Neural cell (in vitro differentiated cells): ENCODE measurements at regions not wholly inside any gene's neighbourhood (a gene's known extent, or its start where the extent isn't known, plus 50 kb on each side); places are given as distances from the start of the nearest gene placed in this dataset.

Source experiments
- H2AFZ ChIP-seq: fragments of 200-600, 300-800 bp; sonication (generic), shearing (Covaris generic); 2 replicates; pipeline ENCODE4 v1.6.0; 2014; ENCODE audit warnings: low read depth, mild to moderate bottlenecking, antibody characterized with exemption, low read length, moderate library complexity
- H3F3A ChIP-seq: fragments of 200-600 bp; shearing (Covaris generic); 2 replicates; pipeline ENCODE4 v1.6.1; 2016; ENCODE audit warnings: mild to moderate bottlenecking, moderate library complexity, mixed read lengths, antibody characterized with exemption, low read length; ENCODE audit not compliant: insufficient read depth, poor library complexity, severe bottlenecking
- H3K27ac ChIP-seq: fragments of 200-600, 300-800 bp; sonication (generic), shearing (Covaris generic); 2 replicates; pipeline ENCODE4 v1.5.1; 2014; ENCODE audit warnings: mild to moderate bottlenecking, low read length, moderate library complexity
- H3K27me3 ChIP-seq: fragments of 300-800, 200-600 bp; sonication (generic), shearing (Covaris generic); 2 replicates; pipeline ENCODE4 v1.6.0; 2014; ENCODE audit warnings: mild to moderate bottlenecking, low read depth, low read length, moderate library complexity; ENCODE audit not compliant: insufficient read depth
- H3K36me3 ChIP-seq: fragments of 300-800, 200-600 bp; sonication (generic), shearing (Covaris generic); 2 replicates; pipeline ENCODE4 v1.5.1; 2014; ENCODE audit warnings: mild to moderate bottlenecking, antibody characterized with exemption, low read length, moderate library complexity; ENCODE audit not compliant: insufficient read depth
- H3K4me2 ChIP-seq: fragments of 300-800, 200-600 bp; sonication (generic), shearing (Covaris generic); 2 replicates; pipeline ENCODE4 v1.6.0; 2014; ENCODE audit warnings: mild to moderate bottlenecking, low read length
- H3K4me3 ChIP-seq: fragments of 300-800, 200-600 bp; sonication (generic), shearing (Covaris generic); 2 replicates; pipeline ENCODE4 v1.5.1; 2014; ENCODE audit warnings: mild to moderate bottlenecking, low read length, moderate library complexity
- H3K79me2 ChIP-seq: fragments of 200-600 bp; shearing (Covaris generic); replicated peaks from 2 replicates; pipeline ENCODE4 v1.6.0; 2014; ENCODE audit warnings: mild to moderate bottlenecking, low read length, moderate library complexity; ENCODE audit not compliant: insufficient read depth
- H3K9ac ChIP-seq: fragments of 300-800, 200-600 bp; sonication (generic), shearing (Covaris generic); 2 replicates; pipeline ENCODE4 v1.6.1; 2016; ENCODE audit warnings: mild to moderate bottlenecking, low read length, mixed read lengths
- H3K9me2 ChIP-seq: fragments of 200-600 bp; shearing (Covaris generic); 2 replicates; pipeline ENCODE4 v1.6.1; 2016; ENCODE audit warnings: mild to moderate bottlenecking, low read length, mixed read lengths; ENCODE audit not compliant: insufficient read depth
- H3K9me3 ChIP-seq: fragments of 200-600, 300-800 bp; sonication (generic), shearing (Covaris generic); 2 replicates; pipeline ENCODE4 v1.6.1; 2016; ENCODE audit warnings: mild to moderate bottlenecking, mixed run types, low read length, moderate library complexity, mixed read lengths
- H4K20me1 ChIP-seq: fragments of 200-600 bp; shearing (Covaris generic); 2 replicates; pipeline ENCODE4 v1.6.1; 2016; ENCODE audit warnings: mild to moderate bottlenecking, mixed run types; ENCODE audit not compliant: insufficient read depth
- EP300 ChIP-seq: fragments of 450-650 bp; conservative IDR thresholded peaks from 2 replicates; pipeline ENCODE4 v1.6.1; 2014; ENCODE audit warnings: antibody characterized with exemption, mild to moderate bottlenecking, moderate library complexity; ENCODE audit not compliant: poor library complexity, severe bottlenecking
- EZH2 ChIP-seq: fragments of 200-600, 300-800 bp; shearing (Covaris generic), sonication (generic); IDR thresholded peaks from 2 replicates; pipeline ENCODE4 v1.6.1; 2014; ENCODE audit warnings: antibody characterized with exemption, low read length, borderline replicate concordance, mild to moderate bottlenecking; ENCODE audit not compliant: insufficient read depth, poor library complexity, severe bottlenecking
- MXI1 ChIP-seq: fragments of 450-650 bp; conservative IDR thresholded peaks from 2 replicates; pipeline ENCODE4 v1.6.1; 2014; ENCODE audit warnings: antibody characterized with exemption, mild to moderate bottlenecking; ENCODE audit not compliant: poor library complexity, severe bottlenecking
- POLR2AphosphoS5 ChIP-seq: IDR thresholded peaks from 2 replicates; pipeline ENCODE4 v1.6.1; 2012
- RAD21 ChIP-seq: fragments of 450-650 bp; conservative IDR thresholded peaks from 2 replicates; pipeline ENCODE4 v1.6.1; 2014; ENCODE audit warnings: antibody characterized with exemption, mild to moderate bottlenecking, moderate library complexity
- SMC3 ChIP-seq: fragments of 450-650 bp; conservative IDR thresholded peaks from 2 replicates; pipeline ENCODE4 v1.6.1; 2014; ENCODE audit warnings: antibody characterized with exemption, mild to moderate bottlenecking, moderate library complexity; ENCODE audit not compliant: poor library complexity
- TAF1 ChIP-seq: IDR thresholded peaks from 2 replicates; pipeline ENCODE4 v1.6.1; 2012; ENCODE audit warnings: low read depth
- TF ChIP-seq, protein P1 (sequence below): fragments of 450-650 bp; IDR thresholded peaks from 2 replicates; pipeline ENCODE4 v1.5.1; 2014; ENCODE audit warnings: antibody characterized with exemption, mild to moderate bottlenecking, moderate library complexity; ENCODE audit not compliant: poor library complexity, severe bottlenecking
- TF ChIP-seq, protein P2 (sequence below): IDR thresholded peaks from 2 replicates; pipeline ENCODE4 v1.6.1; 2012; ENCODE audit warnings: borderline replicate concordance

DNA sequence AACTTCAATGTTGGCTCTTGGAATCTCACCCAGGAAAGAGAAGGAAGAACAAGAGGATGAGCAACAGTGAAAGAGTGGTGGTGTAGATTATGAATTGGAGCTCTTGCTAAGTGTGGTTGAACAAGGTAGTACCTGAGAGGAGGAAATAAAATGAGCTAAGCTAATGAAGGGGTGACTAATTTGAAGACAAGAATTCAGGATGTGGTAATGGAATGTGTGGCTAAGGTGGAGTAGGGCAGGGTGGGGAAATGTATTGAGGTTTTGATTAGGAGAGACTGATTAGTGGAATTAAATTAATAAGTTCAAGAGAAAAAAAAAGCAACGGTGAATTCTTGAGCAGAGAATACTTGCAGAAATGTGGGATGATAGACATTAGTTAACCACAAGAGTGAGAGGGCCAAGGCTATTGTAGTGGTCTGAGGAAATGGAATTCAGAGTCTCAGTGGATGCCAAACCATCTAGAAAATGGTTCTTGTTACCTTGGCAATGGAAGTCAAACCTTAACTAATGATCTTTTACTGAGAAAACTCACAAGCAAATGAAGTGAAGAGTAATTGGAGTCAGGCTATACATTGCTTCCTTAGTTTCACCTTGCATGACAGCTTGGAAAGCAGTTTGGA is 648.3 kb upstream of the ZNF608 start:
- H4K20me1 ChIP-seq = no peaks in the 10 kb centered on the region
- TF ChIP-seq, protein P1, sequence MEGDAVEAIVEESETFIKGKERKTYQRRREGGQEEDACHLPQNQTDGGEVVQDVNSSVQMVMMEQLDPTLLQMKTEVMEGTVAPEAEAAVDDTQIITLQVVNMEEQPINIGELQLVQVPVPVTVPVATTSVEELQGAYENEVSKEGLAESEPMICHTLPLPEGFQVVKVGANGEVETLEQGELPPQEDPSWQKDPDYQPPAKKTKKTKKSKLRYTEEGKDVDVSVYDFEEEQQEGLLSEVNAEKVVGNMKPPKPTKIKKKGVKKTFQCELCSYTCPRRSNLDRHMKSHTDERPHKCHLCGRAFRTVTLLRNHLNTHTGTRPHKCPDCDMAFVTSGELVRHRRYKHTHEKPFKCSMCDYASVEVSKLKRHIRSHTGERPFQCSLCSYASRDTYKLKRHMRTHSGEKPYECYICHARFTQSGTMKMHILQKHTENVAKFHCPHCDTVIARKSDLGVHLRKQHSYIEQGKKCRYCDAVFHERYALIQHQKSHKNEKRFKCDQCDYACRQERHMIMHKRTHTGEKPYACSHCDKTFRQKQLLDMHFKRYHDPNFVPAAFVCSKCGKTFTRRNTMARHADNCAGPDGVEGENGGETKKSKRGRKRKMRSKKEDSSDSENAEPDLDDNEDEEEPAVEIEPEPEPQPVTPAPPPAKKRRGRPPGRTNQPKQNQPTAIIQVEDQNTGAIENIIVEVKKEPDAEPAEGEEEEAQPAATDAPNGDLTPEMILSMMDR = no peak
- TF ChIP-seq TAF1 (no peak), RAD21 (no peak)
- H3K4me3 ChIP-seq = no peak overlapping the region
- no peaks in the 10 kb centered on the region for H3K27me3 ChIP-seq
- no peaks in the 10 kb centered on the region for H3K9me2 ChIP-seq
- H3K9ac ChIP-seq = no peak overlapping the region
- H3K36me3 ChIP-seq = no peaks in the 10 kb centered on the region
- H3K4me2 ChIP-seq = no peak overlapping the region
- no peaks in the 10 kb centered on the region for H3K9me3 ChIP-seq
- no peak overlapping the region for H2AFZ ChIP-seq
- no peaks in the 10 kb centered on the region for H3K79me2 ChIP-seq
- H3F3A ChIP-seq = no peaks in the 10 kb centered on the region
- H3K27ac ChIP-seq = no peak overlapping the region

DNA sequence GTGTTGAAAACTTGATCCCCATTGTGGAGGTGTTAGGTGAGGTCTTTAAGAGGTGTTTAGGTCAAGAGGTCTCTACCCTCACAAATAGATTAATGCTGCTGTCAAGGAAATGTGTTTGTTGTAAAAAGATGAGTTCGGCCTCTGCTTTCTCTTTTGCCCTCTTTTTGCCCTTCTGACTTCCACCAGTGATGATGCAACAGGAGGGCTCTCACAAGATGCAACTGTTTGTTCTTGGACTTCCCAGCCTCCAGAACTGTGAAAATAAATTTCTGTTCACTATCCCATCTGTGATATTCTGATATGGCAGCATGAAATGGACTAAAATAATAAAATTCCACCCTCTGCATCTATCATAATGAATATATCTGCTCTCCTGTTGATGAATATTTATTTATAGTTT is 650.0 kb upstream of the ZNF608 start:
- Histone ChIP-seq H3K27me3 (no peaks in the 10 kb centered on the region), H3F3A (no peaks in the 10 kb centered on the region), H3K9ac (no peak overlapping the region), H3K36me3 (no peaks in the 10 kb centered on the region), H3K9me2 (no peaks in the 10 kb centered on the region), H3K79me2 (no peaks in the 10 kb centered on the region), H3K9me3 (no peaks in the 10 kb centered on the region), H3K4me2 (no peak overlapping the region), H3K27ac (no peak overlapping the region), H4K20me1 (no peaks in the 10 kb centered on the region), H3K4me3 (no peak overlapping the region), H2AFZ (no peak overlapping the region)
- no peak for TF ChIP-seq POLR2AphosphoS5
- TF ChIP-seq SMC3 = no peak
- TF ChIP-seq TAF1 = no peak
- TF ChIP-seq, protein P2, sequence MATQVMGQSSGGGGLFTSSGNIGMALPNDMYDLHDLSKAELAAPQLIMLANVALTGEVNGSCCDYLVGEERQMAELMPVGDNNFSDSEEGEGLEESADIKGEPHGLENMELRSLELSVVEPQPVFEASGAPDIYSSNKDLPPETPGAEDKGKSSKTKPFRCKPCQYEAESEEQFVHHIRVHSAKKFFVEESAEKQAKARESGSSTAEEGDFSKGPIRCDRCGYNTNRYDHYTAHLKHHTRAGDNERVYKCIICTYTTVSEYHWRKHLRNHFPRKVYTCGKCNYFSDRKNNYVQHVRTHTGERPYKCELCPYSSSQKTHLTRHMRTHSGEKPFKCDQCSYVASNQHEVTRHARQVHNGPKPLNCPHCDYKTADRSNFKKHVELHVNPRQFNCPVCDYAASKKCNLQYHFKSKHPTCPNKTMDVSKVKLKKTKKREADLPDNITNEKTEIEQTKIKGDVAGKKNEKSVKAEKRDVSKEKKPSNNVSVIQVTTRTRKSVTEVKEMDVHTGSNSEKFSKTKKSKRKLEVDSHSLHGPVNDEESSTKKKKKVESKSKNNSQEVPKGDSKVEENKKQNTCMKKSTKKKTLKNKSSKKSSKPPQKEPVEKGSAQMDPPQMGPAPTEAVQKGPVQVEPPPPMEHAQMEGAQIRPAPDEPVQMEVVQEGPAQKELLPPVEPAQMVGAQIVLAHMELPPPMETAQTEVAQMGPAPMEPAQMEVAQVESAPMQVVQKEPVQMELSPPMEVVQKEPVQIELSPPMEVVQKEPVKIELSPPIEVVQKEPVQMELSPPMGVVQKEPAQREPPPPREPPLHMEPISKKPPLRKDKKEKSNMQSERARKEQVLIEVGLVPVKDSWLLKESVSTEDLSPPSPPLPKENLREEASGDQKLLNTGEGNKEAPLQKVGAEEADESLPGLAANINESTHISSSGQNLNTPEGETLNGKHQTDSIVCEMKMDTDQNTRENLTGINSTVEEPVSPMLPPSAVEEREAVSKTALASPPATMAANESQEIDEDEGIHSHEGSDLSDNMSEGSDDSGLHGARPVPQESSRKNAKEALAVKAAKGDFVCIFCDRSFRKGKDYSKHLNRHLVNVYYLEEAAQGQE = no peak
- TF ChIP-seq, protein P1 = no peak
- no peak for TF ChIP-seq EP300
- no peak for TF ChIP-seq EZH2
- no peak for TF ChIP-seq MXI1
- no peak for TF ChIP-seq RAD21
